IMR-90 (cell line): ENCODE measurements at regions not wholly inside any gene's neighbourhood (a gene's known extent, or its start where the extent isn't known, plus 50 kb on each side); places are given as distances from the start of the nearest gene placed in this dataset.
"Not testable (repeated sequence)": the region's sequence is repeated elsewhere in the genome, so short reads cannot be mapped to it uniquely, and the experiment has no call there.

Experiments
- MAFK ChIP-seq: IDR thresholded peaks from 2 replicates; pipeline ENCODE4 v1.6.1; 2012; ENCODE audit warnings: low read depth, low read length, improper control_type of control experiment
- RAD21 ChIP-seq: IDR thresholded peaks from 2 replicates; pipeline ENCODE4 v1.6.1; 2012; ENCODE audit warnings: low read length, improper control_type of control experiment
- RFX5 ChIP-seq: IDR thresholded peaks from 2 replicates; pipeline ENCODE4 v1.8.0; 2012; ENCODE audit warnings: low read depth, mild to moderate bottlenecking, low read length, moderate library complexity
- USF2 ChIP-seq: fragments of 150-350 bp; IDR thresholded peaks from 2 replicates; pipeline ENCODE4 v1.6.1; 2017; ENCODE audit warnings: mild to moderate bottlenecking, antibody characterized with exemption, low read length, low read depth
- TF ChIP-seq, protein P1 (sequence below): conservative IDR thresholded peaks from 2 replicates; pipeline ENCODE4 v1.5.1; 2012; ENCODE audit warnings: mild to moderate bottlenecking, low read depth, low read length, improper control_type of control experiment

DNA sequence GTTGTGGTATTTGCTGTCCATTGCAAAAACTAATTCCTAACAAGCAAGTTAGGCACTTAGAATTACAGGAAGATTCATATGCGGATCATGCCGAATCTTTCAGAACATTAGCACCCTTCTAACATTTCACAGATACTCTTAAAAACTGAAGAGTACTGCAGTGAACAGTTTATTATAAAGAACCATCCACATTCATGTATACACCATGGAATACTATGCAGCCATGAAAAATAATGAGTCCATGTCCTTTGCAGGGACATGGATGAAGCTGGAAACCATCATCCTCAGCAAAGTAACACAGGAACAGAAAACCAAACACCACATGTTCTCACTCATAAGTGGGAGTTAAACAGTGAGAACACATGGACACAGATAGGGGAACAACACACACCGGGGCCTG is 319.9 kb downstream of the FGFR2 start:
- TF ChIP-seq, protein P1, sequence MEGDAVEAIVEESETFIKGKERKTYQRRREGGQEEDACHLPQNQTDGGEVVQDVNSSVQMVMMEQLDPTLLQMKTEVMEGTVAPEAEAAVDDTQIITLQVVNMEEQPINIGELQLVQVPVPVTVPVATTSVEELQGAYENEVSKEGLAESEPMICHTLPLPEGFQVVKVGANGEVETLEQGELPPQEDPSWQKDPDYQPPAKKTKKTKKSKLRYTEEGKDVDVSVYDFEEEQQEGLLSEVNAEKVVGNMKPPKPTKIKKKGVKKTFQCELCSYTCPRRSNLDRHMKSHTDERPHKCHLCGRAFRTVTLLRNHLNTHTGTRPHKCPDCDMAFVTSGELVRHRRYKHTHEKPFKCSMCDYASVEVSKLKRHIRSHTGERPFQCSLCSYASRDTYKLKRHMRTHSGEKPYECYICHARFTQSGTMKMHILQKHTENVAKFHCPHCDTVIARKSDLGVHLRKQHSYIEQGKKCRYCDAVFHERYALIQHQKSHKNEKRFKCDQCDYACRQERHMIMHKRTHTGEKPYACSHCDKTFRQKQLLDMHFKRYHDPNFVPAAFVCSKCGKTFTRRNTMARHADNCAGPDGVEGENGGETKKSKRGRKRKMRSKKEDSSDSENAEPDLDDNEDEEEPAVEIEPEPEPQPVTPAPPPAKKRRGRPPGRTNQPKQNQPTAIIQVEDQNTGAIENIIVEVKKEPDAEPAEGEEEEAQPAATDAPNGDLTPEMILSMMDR, result not testable (repeated sequence)
- TF ChIP-seq RFX5, USF2, RAD21, MAFK: not testable (repeated sequence)
